T-helper 1 cell (primary cell): ENCODE measurements at regions not wholly inside any gene's neighbourhood (a gene's known extent, or its start where the extent isn't known, plus 50 kb on each side); places are given as distances from the start of the nearest gene placed in this dataset.
"Not testable (repeated sequence)": the region's sequence is repeated elsewhere in the genome, so short reads cannot be mapped to it uniquely, and the experiment has no call there.

Experiments used
- DNase-seq, 5 donors: peaks; one replicate each; pipeline ENCODE4 v3.0.0-alpha.2; 2012 to 2020

DNA sequence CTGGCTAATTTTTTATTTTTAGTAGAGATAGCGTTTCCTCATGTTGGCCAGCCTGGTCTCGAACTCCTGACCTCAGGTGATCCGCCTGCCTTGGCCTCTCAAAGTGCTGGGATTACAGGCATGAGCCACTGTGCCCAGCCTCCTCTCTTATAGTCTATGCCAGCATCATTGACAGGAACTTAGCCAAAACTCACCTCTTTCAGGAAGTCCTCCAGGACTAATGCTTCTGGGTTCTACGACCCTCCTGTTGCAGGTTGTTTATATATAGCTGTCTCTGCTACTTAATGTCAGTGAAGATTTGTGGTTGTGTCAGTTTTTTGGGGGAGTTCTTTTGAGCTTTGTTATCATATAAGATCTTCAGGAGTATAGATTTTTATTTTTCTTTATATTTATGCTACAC, 112.1 kb upstream of the CDC42EP3 start:
- no peak for DNase-seq

- no peak for DNase-seq
These were observed 112.8 kb upstream of the CDC42EP3 start for GRCh38 chr2:37784071-37784758.

GRCh38 chr2:37784759-37785149, 113.3 kb upstream of the CDC42EP3 start:
- no peak for DNase-seq

DNA sequence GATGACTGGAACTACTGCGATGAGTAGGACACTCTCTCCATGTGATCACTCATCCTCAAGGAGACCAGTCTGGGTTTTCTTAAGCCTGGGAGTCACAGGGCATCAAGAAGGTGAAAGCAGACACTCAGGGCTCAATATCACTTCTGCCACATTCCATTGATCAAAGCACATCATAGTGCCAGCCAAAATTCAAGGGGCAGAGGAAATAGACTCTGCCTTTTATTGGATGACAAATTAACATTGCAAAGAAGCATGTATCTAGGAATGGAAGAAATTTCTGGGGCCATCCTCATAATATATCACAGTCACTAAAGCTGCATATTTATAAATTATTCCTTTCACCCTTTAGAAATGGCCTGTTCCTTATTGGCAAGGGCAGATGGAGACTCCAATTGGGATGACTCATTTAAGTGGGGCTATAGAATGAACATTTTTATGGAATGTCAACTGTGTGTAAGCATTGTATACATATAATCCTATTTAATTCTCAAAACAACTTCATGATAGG, 114.8 kb upstream of the CDC42EP3 start:
- no peak for DNase-seq

- no peak for DNase-seq
These were observed 115.4 kb upstream of the CDC42EP3 start for GRCh38 chr2:37786854-37787253.

GRCh38 chr2:37788602-37789209, 117.3 kb upstream of the CDC42EP3 start:
- no peak for DNase-seq

- DNase-seq: no peak
These were observed 118.6 kb upstream of the CDC42EP3 start for GRCh38 chr2:37790019-37790418.

GRCh38 chr2:37790462-37790861, 119.0 kb upstream of the CDC42EP3 start:
- no peak for DNase-seq

GRCh38 chr2:37792366-37792765, 120.9 kb upstream of the CDC42EP3 start:
- no peak for DNase-seq

DNA sequence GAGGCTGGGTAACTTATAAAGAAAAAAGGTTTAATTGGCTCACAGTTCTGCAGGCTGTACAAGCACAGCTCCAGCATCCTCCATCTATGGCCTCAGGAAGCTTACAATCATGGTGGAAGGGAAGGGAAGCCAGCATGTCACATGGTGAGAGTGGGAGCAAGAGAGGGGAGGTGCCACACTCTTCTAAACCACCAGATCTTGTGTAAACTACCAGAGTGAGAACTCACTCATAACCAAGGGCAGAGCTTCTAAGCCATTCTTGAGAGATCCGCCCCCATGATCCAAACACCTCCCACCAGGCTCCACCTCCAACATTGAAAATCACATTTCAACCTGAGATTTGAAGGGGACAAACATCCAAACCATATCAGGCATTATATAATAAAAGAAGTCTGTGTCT, 121.6 kb upstream of the CDC42EP3 start:
- no peak for DNase-seq

DNA sequence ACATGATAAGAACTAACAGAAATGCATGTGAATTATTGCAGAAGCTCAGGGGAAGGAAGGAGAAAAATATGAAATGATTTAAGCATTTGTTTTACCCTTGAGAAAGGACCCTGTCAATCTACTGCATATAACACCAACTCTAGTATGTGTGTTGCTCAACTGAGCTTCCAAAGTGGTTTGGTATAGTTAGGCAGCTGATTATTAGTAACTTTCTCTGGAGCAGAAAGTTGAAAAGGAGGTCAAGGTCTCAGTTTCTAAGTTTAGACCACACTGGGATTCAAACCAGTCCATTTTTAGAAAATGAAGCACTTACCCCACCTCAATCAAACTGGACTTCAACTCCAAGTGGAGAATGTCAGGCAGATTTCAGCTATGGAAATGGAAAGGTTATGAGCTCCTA, 123.3 kb upstream of the CDC42EP3 start:
- no peak for DNase-seq

DNA sequence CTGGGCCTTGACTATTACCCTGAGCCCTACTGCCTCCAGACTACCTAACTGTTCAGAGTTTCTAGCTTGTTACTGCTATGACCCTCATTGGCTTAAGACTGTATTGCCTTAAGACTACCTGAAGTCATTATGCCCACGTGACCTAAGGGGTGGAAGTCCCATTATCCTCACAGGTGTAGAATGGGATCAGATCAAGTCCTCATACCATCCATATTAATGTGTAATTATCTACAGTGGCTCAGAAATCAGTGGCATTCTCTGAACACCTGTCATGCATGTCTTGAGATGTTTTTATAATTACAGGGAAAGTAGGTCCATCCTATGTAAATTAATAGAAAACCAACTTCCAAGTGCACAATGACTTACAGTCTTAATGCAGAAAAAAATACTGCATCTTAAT, 124.0 kb upstream of the CDC42EP3 start:
- DNase-seq: no peak

DNA sequence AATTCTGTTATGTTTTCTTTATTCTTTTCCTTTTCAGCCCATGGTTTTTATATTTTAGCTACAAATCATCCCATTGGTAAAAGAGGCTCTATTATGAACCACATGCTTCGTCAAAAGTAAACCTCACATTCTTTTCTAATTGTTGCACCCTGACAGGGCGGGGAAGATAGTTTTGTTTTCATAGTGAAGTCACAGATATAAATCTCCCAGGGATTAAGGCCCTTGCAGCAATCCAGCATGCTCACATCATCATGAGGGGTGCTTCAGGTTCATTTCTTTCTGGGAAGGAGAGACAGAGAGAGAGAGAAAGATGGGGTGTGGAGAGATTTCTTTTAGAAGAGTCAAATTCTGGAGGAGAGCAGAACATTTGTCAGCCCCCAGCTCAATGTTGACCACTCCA, 124.5 kb upstream of the CDC42EP3 start:
- no peak for DNase-seq

DNA sequence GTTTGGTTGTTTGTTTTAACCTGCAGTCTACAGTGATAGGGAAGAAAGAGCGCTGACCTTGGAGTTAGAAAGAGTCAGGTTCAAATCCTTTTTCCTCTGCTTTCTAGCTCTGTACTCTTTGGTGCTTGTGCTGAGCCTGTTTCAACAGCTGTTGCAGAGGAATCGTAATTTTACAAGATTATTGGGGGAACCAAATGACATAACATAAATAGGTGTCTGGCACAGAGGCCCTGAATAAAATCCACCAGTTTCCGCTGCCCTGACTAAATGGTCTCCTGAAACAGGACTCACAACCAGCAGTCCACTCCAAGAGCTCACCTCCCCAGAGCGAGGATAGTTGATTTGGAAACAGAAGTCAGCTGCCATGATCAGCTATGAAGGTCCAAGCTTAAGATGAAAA, 125.0 kb upstream of the CDC42EP3 start:
- DNase-seq: no peak

- no peak for DNase-seq
These were observed 125.6 kb upstream of the CDC42EP3 start for GRCh38 chr2:37797081-37797480.

GRCh38 chr2:37798315-37799005, 126.6 kb upstream of the RMDN2 start:
- DNase-seq: no peak

DNA sequence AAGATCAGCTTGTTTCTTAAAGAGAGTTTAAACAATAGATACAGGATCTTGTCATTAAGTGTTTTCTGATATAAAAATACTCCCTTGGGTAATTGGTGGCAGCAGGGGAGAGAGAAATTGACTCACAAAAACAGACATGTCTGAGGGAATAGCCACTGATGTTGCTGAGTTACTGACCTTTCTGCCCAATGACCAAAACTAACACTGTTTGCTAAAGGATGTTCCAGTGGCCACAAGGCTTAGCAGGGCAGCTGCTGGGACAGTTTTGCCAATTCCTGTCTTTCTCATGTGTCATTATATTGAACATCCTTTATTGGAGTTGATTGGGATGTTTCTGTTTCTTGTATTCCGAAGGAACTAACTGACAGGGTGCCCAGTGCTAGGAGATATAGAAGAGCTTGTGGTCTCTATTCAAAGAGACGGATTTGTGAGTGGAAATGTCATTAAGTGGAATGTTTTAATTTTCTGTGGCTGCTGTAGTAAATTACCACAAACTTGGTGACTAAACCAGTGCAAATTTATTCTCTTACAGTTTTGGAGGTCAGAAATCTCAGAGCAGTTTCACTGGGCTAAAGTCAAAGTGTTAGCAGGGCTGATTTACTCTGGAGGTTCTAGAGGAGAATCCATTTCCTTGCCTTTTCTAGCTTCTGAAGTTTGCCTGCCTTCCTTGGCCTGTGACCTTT, 124.8 kb upstream of the RMDN2 start:
- DNase-seq: no peak

DNA sequence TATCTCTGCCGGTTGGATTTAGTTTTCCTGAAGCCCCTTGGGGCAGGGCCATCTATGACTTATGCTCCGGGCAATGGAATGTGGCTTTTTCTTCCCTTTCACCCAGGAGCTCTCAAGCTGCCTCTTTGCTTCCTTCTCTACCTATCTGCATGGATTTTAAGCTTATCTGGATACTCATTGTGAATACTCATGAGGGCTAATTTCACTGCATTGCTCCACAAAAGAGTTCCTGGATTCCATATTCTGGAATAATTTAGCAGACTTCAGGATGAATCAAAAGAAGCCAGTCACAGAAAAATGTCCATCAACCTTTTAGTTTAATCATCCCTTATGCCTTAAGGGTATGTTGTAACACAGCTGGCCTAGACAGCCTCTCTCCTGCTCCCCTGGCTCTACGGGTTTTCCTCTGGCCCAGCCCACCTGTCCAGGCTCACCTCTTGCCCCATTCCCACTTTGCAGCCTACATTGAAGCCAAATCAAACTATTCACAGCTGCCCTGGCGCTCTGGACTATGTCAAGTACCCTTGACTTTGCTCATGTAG, 122.8 kb upstream of the RMDN2 start:
- DNase-seq: no peak

GRCh38 chr2:37802899-37803379, 122.1 kb upstream of the RMDN2 start:
- no peak for DNase-seq

GRCh38 chr2:37806004-37806403, 119.1 kb upstream of the RMDN2 start:
- DNase-seq: not testable (repeated sequence)

- no peak for DNase-seq
These were observed 115.6 kb upstream of the RMDN2 start for GRCh38 chr2:37809525-37809924.

DNA sequence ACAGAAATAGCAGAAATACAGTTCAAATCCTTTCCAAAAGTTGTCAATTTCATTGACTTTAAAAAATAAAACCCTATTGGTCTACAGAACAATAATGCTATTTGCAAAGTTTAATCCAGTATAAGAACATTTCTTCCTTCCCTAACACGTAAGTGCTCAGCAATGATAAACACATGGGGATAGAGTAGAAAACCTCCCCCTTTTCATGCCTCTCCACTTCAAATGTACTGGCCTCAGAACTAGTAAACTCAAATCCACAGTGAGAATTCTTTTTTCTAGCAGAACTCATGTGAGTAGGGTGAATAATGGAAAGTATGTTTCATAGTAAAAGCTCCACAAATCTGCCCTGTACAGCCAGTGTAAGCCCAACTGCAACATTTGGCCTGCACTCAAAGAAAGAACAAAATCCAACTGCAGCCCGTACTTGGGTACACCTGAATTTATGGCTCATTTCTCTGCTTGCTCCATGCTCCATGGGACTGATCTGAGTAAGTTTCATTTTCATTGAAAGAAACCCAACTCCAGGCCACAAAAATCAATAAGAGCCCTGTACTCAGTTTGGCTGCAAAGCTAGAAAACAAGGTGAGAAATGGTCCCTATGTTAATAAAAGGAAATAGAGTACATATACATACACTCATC, 115.0 kb upstream of the RMDN2 start:
- DNase-seq: no peak

DNA sequence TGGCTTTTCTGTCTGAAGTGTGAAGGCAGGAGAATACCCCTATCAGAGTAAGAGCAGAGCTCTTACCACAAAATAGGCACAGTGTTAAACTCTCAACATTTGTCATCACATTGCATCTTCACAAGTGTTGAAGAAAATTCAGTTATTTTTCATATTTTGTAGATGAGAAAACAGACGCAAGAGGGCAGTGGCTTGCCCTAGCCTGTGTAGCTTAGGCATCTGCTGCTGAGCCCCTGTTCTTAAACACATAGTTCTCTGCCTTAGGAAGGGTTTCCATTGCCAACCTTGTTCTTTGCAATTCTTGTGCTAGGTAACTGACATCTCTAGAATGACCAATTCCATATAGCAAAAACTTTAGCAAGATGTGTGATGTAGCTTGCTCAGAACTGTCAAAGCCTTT, 112.7 kb upstream of the RMDN2 start:
- no peak for DNase-seq
